B cell (primary cell): ENCODE measurements at regions not wholly inside any gene's neighbourhood (a gene's known extent, or its start where the extent isn't known, plus 50 kb on each side); places are given as distances from the start of the nearest gene placed in this dataset.

Experiments used
- ATAC-seq: fragments of 200-7000 bp; cut with Tn5 transposase; one replicate; pipeline ENCODE4 v1.10.0; 2021; ENCODE audit warnings: low read depth, mild to moderate bottlenecking, moderate number of reproducible peaks, moderate library complexity
- CTCF ChIA-PET: fragments of 350-600 bp; sonication (Branson Sonifier 250); formaldehyde crosslinking; loops from one replicate; lab custom pipeline; 2021; ENCODE audit warnings: antibody characterized with exemption, inconsistent platforms; lab: Charles Lee
- POLR2A ChIA-PET: fragments of 350-600 bp; sonication (Branson Sonifier 250); formaldehyde crosslinking; loops from one replicate; lab custom pipeline; 2021; ENCODE audit warnings: antibody characterized with exemption; lab: Charles Lee
- DNase-seq: peaks from one replicate; pipeline ENCODE4 v3.0.0; 2013
- H2AFZ ChIP-seq: 2 replicates; pipeline ENCODE4 v1.6.1; 2012; ENCODE audit warnings: mild to moderate bottlenecking, low read depth, low read length; ENCODE audit not compliant: insufficient read depth, poor library complexity, severe bottlenecking
- H3K27ac ChIP-seq, 2 donors: 1 replicate in 1 of 2; 2 replicates in 1 of 2; pipeline ENCODE4 v1.5.1; 2012 to 2013; ENCODE audit warnings: low read length in 2 of 2, mild to moderate bottlenecking in 2 of 2, moderate library complexity in 1 of 2
- H3K27me3 ChIP-seq, 4 experiments: fragments of 200-600 bp in 1 of 4; sonication (generic) in 1 of 4; replicated peaks in 1 of 4; 1 replicate in 2 of 4; 2 replicates in 2 of 4; pipeline versions ENCODE4 v1.6.1 to v1.7.0; 2013 to 2016; ENCODE audit warnings: low read length in 3 of 4, mild to moderate bottlenecking in 2 of 4, mixed read lengths in 1 of 4, moderate library complexity in 1 of 4; ENCODE audit not compliant: insufficient read depth in 4 of 4, control insufficient read depth in 3 of 4; ENCODE audit errors: control extremely low read depth in 1 of 4
- H3K36me3 ChIP-seq, 2 experiments: replicated peaks in 1 of 2; 1 replicate in 1 of 2; 2 replicates in 1 of 2; pipeline versions ENCODE4 v1.6.1 to v1.7.1; 2013; ENCODE audit warnings: low read length in 1 of 2; ENCODE audit not compliant: insufficient read depth in 2 of 2, control insufficient read depth in 1 of 2; ENCODE audit errors: control extremely low read depth in 1 of 2, extremely low read depth in 1 of 2
- H3K4me1 ChIP-seq, 2 donors: fragments of 200-600 bp in 1 of 2; sonication (generic) in 1 of 2; 1 replicate in 1 of 2; 2 replicates in 1 of 2; pipeline versions ENCODE4 v1.5.1 to v1.6.1; 2013 to 2017; ENCODE audit warnings: low read length in 2 of 2; ENCODE audit not compliant: control insufficient read depth in 2 of 2, insufficient read depth in 2 of 2
- H3K4me2 ChIP-seq: replicated peaks from 2 replicates; pipeline ENCODE3; 2012; ENCODE audit warnings: mild to moderate bottlenecking, low read depth, low read length; ENCODE audit not compliant: poor library complexity, severe bottlenecking
- H3K4me3 ChIP-seq, 5 experiments: fragments of 200-600 bp in 1 of 5; sonication (generic) in 1 of 5; 1 replicate in 3 of 5; 2 replicates in 2 of 5; pipeline versions ENCODE4 v1.5.1 to v1.7.0; 2011 to 2016; ENCODE audit warnings: low read length in 4 of 5, mild to moderate bottlenecking in 4 of 5, low read depth in 2 of 5, control low read depth in 1 of 5, moderate library complexity in 1 of 5; ENCODE audit not compliant: insufficient read depth in 1 of 5; ENCODE audit errors: control extremely low read depth in 1 of 5, extremely low read depth in 1 of 5
- H3K79me2 ChIP-seq: fragments of 200-600 bp; sonication (generic); one replicate; pipeline ENCODE4 v1.6.0; 2016; ENCODE audit warnings: low read length; ENCODE audit not compliant: control insufficient read depth, insufficient read depth
- H3K9ac ChIP-seq: fragments of 200-600 bp; sonication (generic); 2 replicates; pipeline ENCODE4 v1.6.1; 2017; ENCODE audit warnings: mild to moderate bottlenecking, low read length, moderate library complexity
- H3K9me3 ChIP-seq, 3 donors: one replicate each; pipeline versions ENCODE4 v1.6.1 to v1.7.1; 2013; ENCODE audit warnings: low read length in 2 of 3; ENCODE audit not compliant: control insufficient read depth in 2 of 3, insufficient read depth in 1 of 3; ENCODE audit errors: control extremely low read depth in 1 of 3
- H4K20me1 ChIP-seq: 2 replicates; pipeline ENCODE4 v1.6.0; 2012; ENCODE audit warnings: mild to moderate bottlenecking, low read length; ENCODE audit not compliant: insufficient read depth, control insufficient read depth, poor library complexity, severe bottlenecking
- H3K27ac Mint-ChIP-seq: one replicate; pipeline ENCODE4 v1.8.0; 2021; ENCODE audit warnings: mixed read lengths
- H3K27me3 Mint-ChIP-seq: one replicate; pipeline ENCODE4 v1.8.0; 2021; ENCODE audit warnings: mixed read lengths
- H3K4me1 Mint-ChIP-seq: one replicate; pipeline ENCODE4 v1.8.0; 2021; ENCODE audit warnings: mixed read lengths
- H3K4me3 Mint-ChIP-seq: one replicate; pipeline ENCODE4 v1.8.0; 2021; ENCODE audit warnings: mixed read lengths
- H3K9me3 Mint-ChIP-seq: one replicate; pipeline ENCODE4 v1.8.0; 2022; ENCODE audit warnings: mixed read lengths; ENCODE audit not compliant: insufficient read depth
- CTCF ChIP-seq: fragments of 200-600 bp; IDR thresholded peaks from one replicate; pipeline ENCODE4 v1.8.0; 2022; ENCODE audit warnings: antibody characterized with exemption, mild to moderate bottlenecking
- EZH2 ChIP-seq: IDR thresholded peaks from 2 replicates; pipeline ENCODE4 v1.6.1; 2012; ENCODE audit warnings: borderline replicate concordance, low read depth, mild to moderate bottlenecking, moderate library complexity, low read length; ENCODE audit not compliant: insufficient read depth, poor library complexity, severe bottlenecking
- WGBS: methylation state at CpG from one replicate; pipeline ENCODE4 v1.1.5; 2013; ENCODE audit warnings: missing lambda C conversion rate; ENCODE audit not compliant: insufficient coverage; 5-methylcytosine and 5-hydroxymethylcytosine counted together
- intact Hi-C: fragments of 100-400 bp; cut with micrococcal nuclease; formaldehyde crosslinking; loops from one replicate; pipeline ENCODE4 v1.10.0; 2022

- Mint-ChIP-seq H3K4me3 (no peak overlapping the region), H3K27ac (no peak overlapping the region), H3K27me3 (peaks cover 3% of the 10 kb centered on the region), H3K4me1 (peaks cover 2% of the 10 kb centered on the region), H3K9me3 (no peaks in the 10 kb centered on the region)
- POLR2A ChIA-PET, result no interaction called here
- no CpG with 5 or more reads among the region's 2 CpGs for WGBS
- TF ChIP-seq EZH2 (no peak), CTCF (no peak)
- H4K20me1 ChIP-seq, result no peaks in the 10 kb centered on the region
- no peaks in the 10 kb centered on the region for H3K9me3 ChIP-seq
- H3K36me3 ChIP-seq, result no peaks in the 10 kb centered on the region
- DNase-seq, result no peak
- no peak overlapping the region for H3K9ac ChIP-seq
- H3K27me3 ChIP-seq, result no peaks in the 10 kb centered on the region
- intact Hi-C loops, result loop anchor here (5.0 kb wide), 2 partner anchors 1108 to 1133 kb away; no protein-coding TSS in a partner anchor
- no peaks in the 10 kb centered on the region for H3K79me2 ChIP-seq
- no peak for ATAC-seq
- no peak overlapping the region for H3K4me2 ChIP-seq
- no peak overlapping the region for H2AFZ ChIP-seq
- no peak overlapping the region for H3K4me3 ChIP-seq
- CTCF ChIA-PET, result no interaction called here
- no peak overlapping the region for H3K27ac ChIP-seq
- peaks cover 0 to 3% of the 10 kb centered on the region in 2 donors for H3K4me1 ChIP-seq
These were observed 140.8 kb upstream of the CLINT1 start for GRCh38 chr5:157999696-158000095.

- H3K4me3 ChIP-seq, result no peak overlapping the region
- H3K9ac ChIP-seq, result no peak overlapping the region
- H3K4me1 Mint-ChIP-seq, result peaks cover 2% of the 10 kb centered on the region
- CTCF ChIA-PET, result no interaction called here
- DNase-seq (no peak), ATAC-seq (no peak)
- H3K4me3 Mint-ChIP-seq, result no peak overlapping the region
- intact Hi-C loops, result loop anchor here (5.0 kb wide), 2 partner anchors 1109 to 1134 kb away; no protein-coding TSS in a partner anchor
- H3K4me2 ChIP-seq, result no peak overlapping the region
- no peaks in the 10 kb centered on the region for H3K79me2 ChIP-seq
- no peak overlapping the region for H3K27ac ChIP-seq
- 83% methylated on average over 1 of the region's 8 CpGs for WGBS
- no peaks in the 10 kb centered on the region for H3K9me3 Mint-ChIP-seq
- H3K9me3 ChIP-seq, result no peaks in the 10 kb centered on the region
- no peak for TF ChIP-seq CTCF
- TF ChIP-seq EZH2, result no peak
- no peaks in the 10 kb centered on the region for H3K36me3 ChIP-seq
- H3K27me3 Mint-ChIP-seq, result peaks cover 3% of the 10 kb centered on the region
- H3K4me1 ChIP-seq, result peaks cover 0 to 3% of the 10 kb centered on the region in 2 donors
- H3K27me3 ChIP-seq, result peaks cover 0 to 3% (median 0%) of the 10 kb centered on the region in 4 experiments
- no peak overlapping the region for H3K27ac Mint-ChIP-seq
- H4K20me1 ChIP-seq, result no peaks in the 10 kb centered on the region
- no peak overlapping the region for H2AFZ ChIP-seq
- POLR2A ChIA-PET, result no interaction called here
These were observed 139.1 kb upstream of the CLINT1 start for GRCh38 chr5:157997991-157998504.
